B cell (primary cell): ENCODE measurements at regions not wholly inside any gene's neighbourhood (a gene's known extent, or its start where the extent isn't known, plus 50 kb on each side); places are given as distances from the start of the nearest gene placed in this dataset.
"Not testable (repeated sequence)": the region's sequence is repeated elsewhere in the genome, so short reads cannot be mapped to it uniquely, and the experiment has no call there.

Experiments used
- CTCF ChIP-seq: fragments of 200-600 bp; IDR thresholded peaks from one replicate; pipeline ENCODE4 v1.8.0; 2022; ENCODE audit warnings: antibody characterized with exemption, mild to moderate bottlenecking
- EZH2 ChIP-seq: IDR thresholded peaks from 2 replicates; pipeline ENCODE4 v1.6.1; 2012; ENCODE audit warnings: borderline replicate concordance, low read depth, mild to moderate bottlenecking, moderate library complexity, low read length; ENCODE audit not compliant: insufficient read depth, poor library complexity, severe bottlenecking

GRCh38 chr2:91565689-91566430 is 2874.4 kb downstream of the RPIA start:
- not testable (repeated sequence) for TF ChIP-seq EZH2, CTCF
